HepG2 (cell line): ENCODE measurements at regions not wholly inside any gene's neighbourhood (a gene's known extent, or its start where the extent isn't known, plus 50 kb on each side); places are given as distances from the start of the nearest gene placed in this dataset.

ENCODE experiments used
- ATAC-seq: fragments of 200-7000 bp; cut with Tn5 transposase; 3 replicates; pipeline ENCODE4 v1.9.1; 2020; ENCODE audit warnings: mild to moderate bottlenecking, moderate library complexity
- BruUV-seq: library from RNA; stranded (reverse); fragments of 400-500 nt; replicated peaks from 2 replicates; lab custom pipeline; 2021; lab: Mats Ljungman, UMichigan
- CTCF ChIA-PET: fragments of 300-600 bp; formaldehyde crosslinking; extraction: SDS; loops from one replicate; lab custom pipeline; 2021; ENCODE audit warnings: low total read pairs, inconsistent platforms, low intra/inter-chr PET ratio; lab: Yijun Ruan, JAX
- POLR2A ChIA-PET: fragments of 350-600 bp; sonication (Branson Sonifier 250); formaldehyde crosslinking; loops from one replicate; lab custom pipeline; 2020; ENCODE audit warnings: antibody characterized with exemption, inconsistent platforms; lab: Yijun Ruan, JAX
- DNase-seq: peaks from one replicate; pipeline ENCODE4 v3.0.0-alpha.2; 2015; ENCODE audit warnings: low spot score
- FAIRE-seq: peaks from 3 replicates; lab custom pipeline; 2011; peaks lifted over from hg19 to GRCh38; lab: Jason Lieb, UNC
- H2AFZ ChIP-seq: one replicate; pipeline ENCODE4 v1.6.1; 2011; ENCODE audit warnings: low read length, inconsistent platforms
- H3K27ac ChIP-seq: fragments of 300-600 bp; 3 replicates; pipeline ENCODE4 v1.8.0; 2011; ENCODE audit warnings: mixed run types, mild to moderate bottlenecking, mixed read lengths, low read length, inconsistent platforms; ENCODE audit not compliant: insufficient read depth; ENCODE audit errors: extremely low read length
- H3K27me3 ChIP-seq, 2 experiments: fragments of 200-600 bp in 1 of 2; 2 replicates in 1 of 2; 3 replicates in 1 of 2; pipeline versions ENCODE4 v1.6.0 to v1.8.0; 2011; ENCODE audit warnings: low read length in 2 of 2, mild to moderate bottlenecking in 2 of 2, moderate library complexity in 2 of 2, inconsistent platforms in 1 of 2; ENCODE audit not compliant: insufficient read depth in 2 of 2, control insufficient read depth in 1 of 2
- H3K36me3 ChIP-seq, 2 experiments: fragments of 200-600 bp in 1 of 2; replicated peaks in 1 of 2; 2 replicates in 1 of 2; 3 replicates in 1 of 2; pipeline versions ENCODE4 v1.5.1 to v1.8.0; 2011; ENCODE audit warnings: low read length in 2 of 2, inconsistent platforms in 1 of 2; ENCODE audit not compliant: insufficient read depth in 2 of 2, control insufficient read depth in 1 of 2
- H3K4me1 ChIP-seq: 2 replicates; pipeline ENCODE4 v1.5.1; 2012; ENCODE audit warnings: low read length, inconsistent platforms; ENCODE audit not compliant: insufficient read depth
- H3K4me2 ChIP-seq: 2 replicates; pipeline ENCODE4 v1.6.0; 2011; ENCODE audit warnings: low read depth, low read length, inconsistent platforms
- H3K4me3 ChIP-seq, 3 experiments: fragments of 200-600 bp in 1 of 3; sonication (generic), shearing (Covaris generic) in 1 of 3; replicated peaks in 1 of 3; 2 replicates each; pipeline ENCODE4 v1.5.1; 2011 to 2016; ENCODE audit warnings: low read length in 3 of 3, inconsistent platforms in 2 of 3, low read depth in 2 of 3, mild to moderate bottlenecking in 2 of 3, control low read depth in 1 of 3, mixed read lengths in 1 of 3; ENCODE audit not compliant: insufficient read depth in 1 of 3
- H3K79me2 ChIP-seq: one replicate; pipeline ENCODE4 v1.6.1; 2011; ENCODE audit warnings: low read length, inconsistent platforms; ENCODE audit not compliant: insufficient read depth
- H3K9ac ChIP-seq: 2 replicates; pipeline ENCODE4 v1.6.0; 2011; ENCODE audit warnings: mild to moderate bottlenecking, low read depth, low read length, inconsistent platforms; ENCODE audit not compliant: insufficient read depth
- H3K9me3 ChIP-seq: 2 replicates; pipeline ENCODE4 v1.5.1; 2012; ENCODE audit warnings: mild to moderate bottlenecking, low read length
- H4K20me1 ChIP-seq: 2 replicates; pipeline ENCODE4 v1.6.0; 2011; ENCODE audit warnings: inconsistent platforms, mild to moderate bottlenecking, low read length, moderate library complexity; ENCODE audit not compliant: insufficient read depth
- ASH2L ChIP-seq: fragments of 300-600, 200-600 bp; sonication (generic); IDR thresholded peaks from 2 replicates; pipeline ENCODE4 v1.7.0; 2017; ENCODE audit warnings: low read depth, mild to moderate bottlenecking, moderate library complexity, mixed read lengths, low read length; ENCODE audit not compliant: insufficient read length
- BRD4 ChIP-seq: sonication (generic); formaldehyde crosslinking; IDR thresholded peaks from 2 replicates; pipeline ENCODE4 v1.4.0; 2020; ENCODE audit warnings: missing genetic modification reagents
- NAIF1 ChIP-seq: sonication (generic); formaldehyde crosslinking; IDR thresholded peaks from 2 replicates; pipeline ENCODE4 v1.5.0; 2020; ENCODE audit warnings: mild to moderate bottlenecking, missing genetic modification reagents, borderline replicate concordance
- WGBS: methylation state at CpG from one replicate; pipeline ENCODE4 v1.1.6; 2017; ENCODE audit warnings: low lambda C conversion rate; 5-methylcytosine and 5-hydroxymethylcytosine counted together
- in situ Hi-C: cut with HindIII; loops from 2 replicates; pipeline ENCODE4 v1.10.0; 2017; ENCODE audit warnings: low pct_unique_long_range_greater_than_20kb; ENCODE audit not compliant: extremely low pct_ligation_motif_present
- intact Hi-C: fragments of 100-400 bp; cut with micrococcal nuclease; formaldehyde crosslinking; loops from one replicate; pipeline ENCODE4 v1.10.0; 2022; ENCODE audit not compliant: unreplicated experiment

DNA sequence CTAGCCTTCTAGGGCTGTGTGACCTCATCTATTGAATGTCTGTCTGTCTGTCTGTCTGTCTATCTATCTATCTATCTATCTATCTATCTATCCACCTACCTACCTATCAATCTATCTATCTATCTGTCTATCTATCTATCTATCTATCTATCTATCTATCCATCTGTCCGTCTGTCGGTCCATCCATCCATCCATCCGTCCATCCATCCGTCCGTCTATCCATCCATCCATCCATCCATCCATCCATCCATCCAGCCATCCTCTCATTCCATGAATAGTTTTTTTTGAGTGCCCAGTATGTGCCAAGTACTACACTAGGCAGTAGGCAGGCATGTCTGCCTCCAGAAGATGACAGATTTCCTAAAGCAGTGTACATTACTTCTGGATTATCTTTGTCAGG is 122.5 kb downstream of the FOXB1 start:
- H3K27me3 ChIP-seq = no peaks in the 10 kb centered on the region
- H3K79me2 ChIP-seq = no peaks in the 10 kb centered on the region
- BruUV-seq = no TSS peak
- peaks cover 7% of the 10 kb centered on the region; the same call in 1 of the 2 replicates for H3K4me1 ChIP-seq
- no peak overlapping the region for H3K4me3 ChIP-seq
- H2AFZ ChIP-seq = no peak overlapping the region
- intact Hi-C loops = loop anchor here (1.0 kb wide), 1 partner anchor 209 kb away; no protein-coding TSS in a partner anchor
- no peak overlapping the region for H3K4me2 ChIP-seq
- no peak overlapping the region for H3K27ac ChIP-seq
- no peaks in the 10 kb centered on the region for H4K20me1 ChIP-seq
- WGBS = 71% methylated on average over 5 of the region's 5 CpGs
- H3K9ac ChIP-seq = no peak overlapping the region
- DNase-seq (no peak), ATAC-seq (no peak), FAIRE-seq (no peak)
- H3K9me3 ChIP-seq = no peaks in the 10 kb centered on the region
- TF ChIP-seq NAIF1 = no peak
- ChIA-PET POLR2A (no interaction called here), CTCF (interaction anchor here (1.6 kb wide), 1 partner anchor 209 kb away, joined by 3 read pairs; no protein-coding TSS in a partner anchor)
- in situ Hi-C loops = no loop called here
- no peaks in the 10 kb centered on the region for H3K36me3 ChIP-seq

DNA sequence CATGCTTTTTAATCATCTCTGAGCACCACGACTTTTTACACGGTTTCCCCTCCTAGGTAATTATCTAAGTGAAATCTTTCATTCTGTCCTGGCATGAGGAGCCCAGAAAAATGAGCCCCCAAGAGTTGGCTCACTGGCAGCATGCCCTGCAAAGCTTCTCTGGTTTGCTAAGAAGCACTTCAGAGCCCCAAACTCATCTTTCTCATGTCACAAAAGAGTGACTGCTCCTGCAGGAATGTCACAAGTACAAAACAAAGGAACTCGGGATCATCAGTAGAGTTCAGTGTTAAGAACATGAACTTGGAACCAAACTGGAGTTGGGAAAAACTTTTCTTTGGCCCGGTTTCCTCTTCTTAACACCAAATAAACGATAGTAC is 123.9 kb downstream of the FOXB1 start:
- Histone ChIP-seq H4K20me1 (no peaks in the 10 kb centered on the region), H3K4me2 (peak overlapping the region; percentile 76), H3K4me3 (peak overlapping the region; percentile 43 to 67 (median 57); a peak in 5 of 6 replicates), H3K9me3 (no peaks in the 10 kb centered on the region), H3K27ac (no peak overlapping the region), H3K27me3 (no peaks in the 10 kb centered on the region), H3K79me2 (no peaks in the 10 kb centered on the region), H2AFZ (peak overlapping the region; percentile 94), H3K4me1 (peaks cover 7% of the 10 kb centered on the region; the same call in 1 of the 2 replicates), H3K9ac (peak overlapping the region; percentile 56), H3K36me3 (no peaks in the 10 kb centered on the region)
- POLR2A ChIA-PET = no interaction called here
- WGBS = 16% methylated on average over 5 of the region's 5 CpGs
- intact Hi-C loops (loop anchor here (1.0 kb wide), 1 partner anchor 211 kb away; no protein-coding TSS in a partner anchor), in situ Hi-C loops (no loop called here)
- CTCF ChIA-PET = no interaction called here
- TF ChIP-seq BRD4 (no peak), ASH2L (no peak)
- FAIRE-seq (no peak), DNase-seq (no peak), ATAC-seq (no peak)
- BruUV-seq = no TSS peak
